Psoas muscle (tissue), 7 donors: ENCODE measurements at regions not wholly inside any gene's neighbourhood (a gene's known extent, or its start where the extent isn't known, plus 50 kb on each side); places are given as distances from the start of the nearest gene placed in this dataset.
"Not testable (repeated sequence)": the region's sequence is repeated elsewhere in the genome, so short reads cannot be mapped to it uniquely, and the experiment has no call there.

Source experiments
- ATAC-seq, 4 donors: fragments of 200-7000 bp; cut with Tn5 transposase; one replicate each; pipeline ENCODE4 v1.9.1; 2020; ENCODE audit warnings: moderate library complexity in 3 of 4, mild to moderate bottlenecking in 2 of 4
- DNase-seq, 2 donors: peaks; one replicate each; pipeline ENCODE4 v3.0.0-alpha.2; 2020
- H3K27ac ChIP-seq: fragments of 200-600 bp; one replicate; pipeline ENCODE4 v1.8.0; 2022
- H3K27me3 ChIP-seq, 3 donors: fragments of 200-600 bp in 1 of 3; one replicate each; pipeline versions ENCODE4 v1.6.1 to v1.8.0; 2013 to 2022; ENCODE audit warnings: low read length in 2 of 3, mild to moderate bottlenecking in 2 of 3, moderate library complexity in 1 of 3; ENCODE audit not compliant: insufficient read depth in 3 of 3
- H3K36me3 ChIP-seq, 2 donors: fragments of 200-600 bp in 1 of 2; one replicate each; pipeline versions ENCODE4 v1.6.1 to v1.8.0; 2013 to 2022; ENCODE audit warnings: low read depth in 1 of 2, mild to moderate bottlenecking in 1 of 2, moderate library complexity in 1 of 2; ENCODE audit not compliant: insufficient read depth in 1 of 2
- H3K4me1 ChIP-seq: fragments of 200-600 bp; one replicate; pipeline ENCODE4 v1.8.0; 2022
- H3K4me3 ChIP-seq: fragments of 200-600 bp; one replicate; pipeline ENCODE4 v1.8.0; 2022; ENCODE audit warnings: mild to moderate bottlenecking
- H3K9me3 ChIP-seq: fragments of 200-600 bp; one replicate; pipeline ENCODE4 v1.8.0; 2022
- CTCF ChIP-seq: fragments of 200-600 bp; IDR thresholded peaks from one replicate; pipeline ENCODE4 v1.8.0; 2022; ENCODE audit warnings: antibody characterized with exemption
- WGBS, 3 donors: extraction: QIAGEN DNeasy Blood & Tissue Kit; methylation state at CpG; one replicate each; pipeline versions ENCODE4 v1.1.6 to v1.1.7; 2013; 5-methylcytosine and 5-hydroxymethylcytosine counted together
- intact Hi-C, 2 donors: fragments of 100-400 bp; cut with DNase I; formaldehyde crosslinking; loops; one replicate each; pipeline versions ENCODE4 v1.11.0 to v1.14.2; 2022
- donor health status: healthy with polysubstance abuse.
- donor health status: DM: no; HTN: no; CAD: no; lungs with moderate emphysema.
- donor health status: Bipolar disorder and iron deficiency.
- donor health status: healthy.
- donor health status: DM: yes; HTN: yes; CAD: no.
- donor health status: DM: no; HTN: no; CAD: no.
- donor health status: DM: yes; HTN: yes; CAD: no.

GRCh38 chr2:181790716-181791649 is 100.5 kb upstream of the ITPRID2 start:
- TF ChIP-seq CTCF = no peak
- Histone ChIP-seq H3K9me3 (no peaks in the 10 kb centered on the region), H3K27ac (no peak overlapping the region), H3K36me3 (no peaks in the 10 kb centered on the region), H3K4me1 (no peaks in the 10 kb centered on the region), H3K4me3 (no peak overlapping the region), H3K27me3 (no peaks in the 10 kb centered on the region)
- ATAC-seq = peak in 1 of 4 donors; percentile 53
- intact Hi-C loops = no loop called here
- 44 to 46% (median 45%) methylated on average over 10 of the region's 10 CpGs for WGBS, 3 donors
- no peak for DNase-seq

GRCh38 chr2:181792906-181793305 is 98.6 kb upstream of the ITPRID2 start:
- DNase-seq (no peak), ATAC-seq (no peak)
- Histone ChIP-seq H3K36me3 (no peaks in the 10 kb centered on the region), H3K9me3 (no peaks in the 10 kb centered on the region), H3K4me3 (no peak overlapping the region), H3K4me1 (no peaks in the 10 kb centered on the region), H3K27ac (no peak overlapping the region), H3K27me3 (no peaks in the 10 kb centered on the region)
- WGBS, 3 donors = 87 to 94% (median 93%) methylated on average over 1 of the region's 1 CpG
- intact Hi-C loops = no loop called here
- no peak for TF ChIP-seq CTCF

GRCh38 chr2:181798022-181798421 is 93.5 kb upstream of the ITPRID2 start:
- ATAC-seq = no peak
- Histone ChIP-seq H3K9me3 (no peaks in the 10 kb centered on the region), H3K4me1 (no peaks in the 10 kb centered on the region), H3K27ac (no peak overlapping the region), H3K36me3 (no peaks in the 10 kb centered on the region), H3K27me3 (no peaks in the 10 kb centered on the region), H3K4me3 (no peak overlapping the region)
- DNase-seq = no peak
- TF ChIP-seq CTCF = no peak
- intact Hi-C loops = no loop called here
- 67 to 81% (median 72%) methylated on average over 2 of the region's 2 CpGs for WGBS, 3 donors

- H3K9me3 ChIP-seq, DNase-seq, H3K27me3 ChIP-seq, intact Hi-C loops, H3K27ac ChIP-seq, H3K4me1 ChIP-seq, H3K36me3 ChIP-seq, H3K4me3 ChIP-seq, ATAC-seq: not testable (repeated sequence)
- 97 to 100% (median 100%) methylated on average over 1 of the region's 1 CpG for WGBS, 3 donors
These were observed 89.2 kb upstream of the ITPRID2 start for GRCh38 chr2:181802300-181802699.

- H3K9me3 ChIP-seq, H3K27ac ChIP-seq, ATAC-seq, intact Hi-C loops, H3K4me3 ChIP-seq, H3K4me1 ChIP-seq, H3K27me3 ChIP-seq, DNase-seq, H3K36me3 ChIP-seq: not testable (repeated sequence)
- 71 to 81% (median 79%) methylated on average over 12 of the region's 12 CpGs for WGBS, 3 donors
These were observed 87.4 kb upstream of the ITPRID2 start for GRCh38 chr2:181803903-181804799.
